ENCODE measurements at regions not wholly inside any gene's neighbourhood (a gene's known extent, or its start where the extent isn't known, plus 50 kb on each side); places are given as distances from the start of the nearest gene placed in this dataset.

- TF ChIP-seq CTCF (IDR thresholded peaks at IDR 0.05): no peak
These were observed 142.9 kb downstream of the SHOX start for GRCh38 chrX:773292-774025.

GRCh38 chrX:771536-771935, 140.9 kb downstream of the SHOX start:
- TF ChIP-seq CTCF (IDR thresholded peaks at IDR 0.05): no peak

GRCh38 chrX:769796-770195, 139.2 kb downstream of the SHOX start:
- no peak for TF ChIP-seq CTCF (IDR thresholded peaks at IDR 0.05)

GRCh38 chrX:768596-768995, 138.0 kb downstream of the SHOX start:
- TF ChIP-seq CTCF (IDR thresholded peaks at IDR 0.05): no peak

- no peak for TF ChIP-seq CTCF (IDR thresholded peaks at IDR 0.05)
These were observed 128.3 kb downstream of the SHOX start for GRCh38 chrX:758917-759316.

- TF ChIP-seq CTCF (IDR thresholded peaks at IDR 0.05): no peak
These were observed 120.2 kb downstream of the SHOX start for GRCh38 chrX:750812-751211.

- no peak for TF ChIP-seq CTCF (IDR thresholded peaks at IDR 0.05)
These were observed 119.7 kb downstream of the SHOX start for GRCh38 chrX:750263-750662.

- TF ChIP-seq CTCF (IDR thresholded peaks at IDR 0.05): no peak
These were observed 116.6 kb downstream of the SHOX start for GRCh38 chrX:747176-747575.

Data from LNCAP (cell line).